ENCODE measurements at regions not wholly inside any gene's neighbourhood (a gene's known extent, or its start where the extent isn't known, plus 50 kb on each side); places are given as distances from the start of the nearest gene placed in this dataset.

- H3K4me2 ChIP-seq: no peak overlapping the region
- H4K20me1 ChIP-seq (ENCODE audit: insufficient read depth): no peaks in the 10 kb centered on the region
- H3K79me2 ChIP-seq (ENCODE audit: insufficient read depth, low read depth): no peaks in the 10 kb centered on the region
- no peak overlapping the region for H3K4me3 ChIP-seq (IDR thresholded peaks at IDR 0.05; ENCODE audit: insufficient read depth, low read depth, low read length)
- no peaks in the 10 kb centered on the region for H3K36me3 ChIP-seq (ENCODE audit: insufficient read depth)
- TF ChIP-seq, protein P1, sequence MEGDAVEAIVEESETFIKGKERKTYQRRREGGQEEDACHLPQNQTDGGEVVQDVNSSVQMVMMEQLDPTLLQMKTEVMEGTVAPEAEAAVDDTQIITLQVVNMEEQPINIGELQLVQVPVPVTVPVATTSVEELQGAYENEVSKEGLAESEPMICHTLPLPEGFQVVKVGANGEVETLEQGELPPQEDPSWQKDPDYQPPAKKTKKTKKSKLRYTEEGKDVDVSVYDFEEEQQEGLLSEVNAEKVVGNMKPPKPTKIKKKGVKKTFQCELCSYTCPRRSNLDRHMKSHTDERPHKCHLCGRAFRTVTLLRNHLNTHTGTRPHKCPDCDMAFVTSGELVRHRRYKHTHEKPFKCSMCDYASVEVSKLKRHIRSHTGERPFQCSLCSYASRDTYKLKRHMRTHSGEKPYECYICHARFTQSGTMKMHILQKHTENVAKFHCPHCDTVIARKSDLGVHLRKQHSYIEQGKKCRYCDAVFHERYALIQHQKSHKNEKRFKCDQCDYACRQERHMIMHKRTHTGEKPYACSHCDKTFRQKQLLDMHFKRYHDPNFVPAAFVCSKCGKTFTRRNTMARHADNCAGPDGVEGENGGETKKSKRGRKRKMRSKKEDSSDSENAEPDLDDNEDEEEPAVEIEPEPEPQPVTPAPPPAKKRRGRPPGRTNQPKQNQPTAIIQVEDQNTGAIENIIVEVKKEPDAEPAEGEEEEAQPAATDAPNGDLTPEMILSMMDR (conservative IDR thresholded peaks at IDR 0.05; ENCODE audit: low read depth, low read length): no peak
- H2AFZ ChIP-seq (ENCODE audit: low read depth): no peak overlapping the region
- no peak overlapping the region for H3K27ac ChIP-seq
- no peaks in the 10 kb centered on the region for H3K27me3 ChIP-seq (ENCODE audit: insufficient read depth, low read depth)
- H3K9ac ChIP-seq: no peak overlapping the region
- H3K4me1 ChIP-seq (ENCODE audit: low read depth, poor library complexity, severe bottlenecking): no peaks in the 10 kb centered on the region
Observed at GRCh38 chr18:60120231-60120750, 220.5 kb downstream of the PMAIP1 start.

- H3K4me2 ChIP-seq: no peak overlapping the region
- H3K4me3 ChIP-seq (IDR thresholded peaks at IDR 0.05; ENCODE audit: insufficient read depth, low read depth, low read length): no peak overlapping the region
- H3K9ac ChIP-seq: no peak overlapping the region
- TF ChIP-seq, protein P1 (conservative IDR thresholded peaks at IDR 0.05; ENCODE audit: low read depth, low read length): no peak
- H3K27ac ChIP-seq: no peak overlapping the region
- H2AFZ ChIP-seq (ENCODE audit: low read depth): no peak overlapping the region
- H3K27me3 ChIP-seq (ENCODE audit: insufficient read depth, low read depth): no peaks in the 10 kb centered on the region
- no peaks in the 10 kb centered on the region for H3K4me1 ChIP-seq (ENCODE audit: low read depth, poor library complexity, severe bottlenecking)
- no peaks in the 10 kb centered on the region for H4K20me1 ChIP-seq (ENCODE audit: insufficient read depth)
- no peaks in the 10 kb centered on the region for H3K36me3 ChIP-seq (ENCODE audit: insufficient read depth)
- H3K79me2 ChIP-seq (ENCODE audit: insufficient read depth, low read depth): no peaks in the 10 kb centered on the region
Observed at GRCh38 chr18:60117321-60117720, 217.5 kb downstream of the PMAIP1 start.

- TF ChIP-seq, protein P1 (conservative IDR thresholded peaks at IDR 0.05; ENCODE audit: low read depth, low read length): no peak
- Histone ChIP-seq H3K79me2 (ENCODE audit: insufficient read depth, low read depth) (no peaks in the 10 kb centered on the region), H3K4me3 (IDR thresholded peaks at IDR 0.05; ENCODE audit: insufficient read depth, low read depth, low read length) (no peak overlapping the region), H3K9ac (no peak overlapping the region), H3K4me2 (no peak overlapping the region), H2AFZ (ENCODE audit: low read depth) (no peak overlapping the region), H3K27me3 (ENCODE audit: insufficient read depth, low read depth) (no peaks in the 10 kb centered on the region), H4K20me1 (ENCODE audit: insufficient read depth) (no peaks in the 10 kb centered on the region), H3K4me1 (ENCODE audit: low read depth, poor library complexity, severe bottlenecking) (no peaks in the 10 kb centered on the region), H3K36me3 (ENCODE audit: insufficient read depth) (no peaks in the 10 kb centered on the region), H3K27ac (no peak overlapping the region)
Observed at GRCh38 chr18:60113396-60113795, 213.6 kb downstream of the PMAIP1 start.

- H3K4me2 ChIP-seq: no peak overlapping the region
- TF ChIP-seq, protein P1 (conservative IDR thresholded peaks at IDR 0.05; ENCODE audit: low read depth, low read length): no peak
- no peaks in the 10 kb centered on the region for H3K4me1 ChIP-seq (ENCODE audit: low read depth, poor library complexity, severe bottlenecking)
- H3K9ac ChIP-seq: no peak overlapping the region
- H3K27ac ChIP-seq: no peak overlapping the region
- no peak overlapping the region for H3K4me3 ChIP-seq (IDR thresholded peaks at IDR 0.05; ENCODE audit: insufficient read depth, low read depth, low read length)
- no peaks in the 10 kb centered on the region for H3K36me3 ChIP-seq (ENCODE audit: insufficient read depth)
- H4K20me1 ChIP-seq (ENCODE audit: insufficient read depth): no peaks in the 10 kb centered on the region
- H3K27me3 ChIP-seq (ENCODE audit: insufficient read depth, low read depth): no peaks in the 10 kb centered on the region
- no peak overlapping the region for H2AFZ ChIP-seq (ENCODE audit: low read depth)
- H3K79me2 ChIP-seq (ENCODE audit: insufficient read depth, low read depth): no peaks in the 10 kb centered on the region
Observed at GRCh38 chr18:60112369-60112768, 212.6 kb downstream of the PMAIP1 start.
